OCI-LY3 (cell line): ENCODE measurements at regions not wholly inside any gene's neighbourhood (a gene's known extent, or its start where the extent isn't known, plus 50 kb on each side); places are given as distances from the start of the nearest gene placed in this dataset.

Source experiments
- EZH2phosphoT487 ChIP-seq: fragments of 200-600 bp; shearing (Covaris generic); IDR thresholded peaks from 2 replicates; pipeline ENCODE4 v1.6.1; 2018; ENCODE audit warnings: antibody characterized with exemption, mixed run types, low read depth
- TF ChIP-seq, protein P1 (sequence below): fragments of 200-600, 300-600 bp; sonication (generic); IDR thresholded peaks from 2 replicates; pipeline ENCODE4 v1.5.1; 2014; ENCODE audit warnings: antibody characterized with exemption, low read length, low read depth

DNA sequence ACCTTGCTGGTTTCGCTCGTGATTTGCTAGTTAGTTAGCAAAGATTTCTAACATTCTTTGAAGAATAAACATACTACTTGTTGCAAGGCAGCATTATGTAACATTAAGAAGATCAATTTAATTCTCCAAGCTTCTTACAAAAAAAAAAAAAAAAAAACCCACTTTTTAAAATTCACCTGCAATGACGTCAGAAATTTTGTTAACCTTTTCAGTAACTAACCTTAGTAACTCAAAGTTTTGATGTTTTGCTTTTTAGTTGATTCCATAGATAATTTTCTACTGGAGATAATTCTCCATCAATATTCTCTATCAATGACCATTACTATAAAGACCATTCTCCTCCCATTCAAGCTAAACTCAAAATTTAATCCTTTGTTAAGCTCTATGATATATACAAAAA is 491.8 kb upstream of the TBL1XR1 start:
- TF ChIP-seq, protein P1, sequence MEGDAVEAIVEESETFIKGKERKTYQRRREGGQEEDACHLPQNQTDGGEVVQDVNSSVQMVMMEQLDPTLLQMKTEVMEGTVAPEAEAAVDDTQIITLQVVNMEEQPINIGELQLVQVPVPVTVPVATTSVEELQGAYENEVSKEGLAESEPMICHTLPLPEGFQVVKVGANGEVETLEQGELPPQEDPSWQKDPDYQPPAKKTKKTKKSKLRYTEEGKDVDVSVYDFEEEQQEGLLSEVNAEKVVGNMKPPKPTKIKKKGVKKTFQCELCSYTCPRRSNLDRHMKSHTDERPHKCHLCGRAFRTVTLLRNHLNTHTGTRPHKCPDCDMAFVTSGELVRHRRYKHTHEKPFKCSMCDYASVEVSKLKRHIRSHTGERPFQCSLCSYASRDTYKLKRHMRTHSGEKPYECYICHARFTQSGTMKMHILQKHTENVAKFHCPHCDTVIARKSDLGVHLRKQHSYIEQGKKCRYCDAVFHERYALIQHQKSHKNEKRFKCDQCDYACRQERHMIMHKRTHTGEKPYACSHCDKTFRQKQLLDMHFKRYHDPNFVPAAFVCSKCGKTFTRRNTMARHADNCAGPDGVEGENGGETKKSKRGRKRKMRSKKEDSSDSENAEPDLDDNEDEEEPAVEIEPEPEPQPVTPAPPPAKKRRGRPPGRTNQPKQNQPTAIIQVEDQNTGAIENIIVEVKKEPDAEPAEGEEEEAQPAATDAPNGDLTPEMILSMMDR, result no peak
- TF ChIP-seq EZH2phosphoT487, result no peak
